Transverse colon (tissue), 4 donors: ENCODE measurements at regions not wholly inside any gene's neighbourhood (a gene's known extent, or its start where the extent isn't known, plus 50 kb on each side); places are given as distances from the start of the nearest gene placed in this dataset.
"Not testable (repeated sequence)": the region's sequence is repeated elsewhere in the genome, so short reads cannot be mapped to it uniquely, and the experiment has no call there.

ENCODE experiments used
- DNase-seq: peaks from one replicate; pipeline ENCODE4 v3.0.0-alpha.2; 2019
- H3K27ac ChIP-seq, 4 donors: fragments of 200-600 bp; sonication (generic); 2 replicates each; pipeline ENCODE4 v1.5.1; 2016 to 2018; ENCODE audit warnings: inconsistent platforms in 4 of 4
- H3K27me3 ChIP-seq: fragments of 200-600 bp; sonication (generic); 2 replicates; pipeline ENCODE4 v1.5.1; 2017; ENCODE audit warnings: inconsistent platforms
- H3K36me3 ChIP-seq, 4 donors: fragments of 200-600 bp; sonication (generic); 2 replicates each; pipeline ENCODE4 v1.5.1; 2017 to 2019; ENCODE audit warnings: inconsistent platforms in 4 of 4
- H3K4me1 ChIP-seq, 4 donors: fragments of 200-600 bp; sonication (generic); 2 replicates each; pipeline ENCODE4 v1.5.1; 2017 to 2020; ENCODE audit warnings: inconsistent platforms in 4 of 4
- H3K4me3 ChIP-seq, 4 donors: fragments of 200-600 bp; sonication (generic); 1 replicate in 1 of 4; 2 replicates in 3 of 4; pipeline versions ENCODE4 v1.5.1 to v1.6.1; 2017 to 2019; ENCODE audit warnings: inconsistent platforms in 4 of 4
- H3K9me3 ChIP-seq, 2 donors: fragments of 200-600 bp; sonication (generic); 2 replicates each; pipeline ENCODE4 v1.5.1; 2017 to 2019; ENCODE audit warnings: inconsistent platforms in 2 of 2
- EP300 ChIP-seq: sonication (generic); formaldehyde crosslinking; IDR thresholded peaks from one replicate; pipeline ENCODE4 v1.6.1; 2017; ENCODE audit warnings: antibody characterized with exemption, low read depth
- POLR2A ChIP-seq: fragments of 450-650 bp; IDR thresholded peaks from one replicate; pipeline ENCODE4 v1.6.1; 2016; ENCODE audit warnings: antibody characterized with exemption, mild to moderate bottlenecking, moderate library complexity
- POLR2AphosphoS5 ChIP-seq, 3 donors: sonication (generic); formaldehyde crosslinking; IDR thresholded peaks; one replicate each; pipeline ENCODE4 v1.6.1; 2016; ENCODE audit warnings: antibody characterized with exemption in 3 of 3
- WGBS, 2 donors: methylation state at CpG; one replicate each; pipeline ENCODE4 v1.1.5; 2018; ENCODE audit warnings: low coverage in 1 of 2; 5-methylcytosine and 5-hydroxymethylcytosine counted together
- in situ Hi-C, 4 donors: fragments of 200-750 bp; cut with MboI; loops; one replicate each; pipeline versions ENCODE4 v1.15.0 to v1.15.1; 2017; ENCODE audit warnings: low sequenced_read_pairs in 3 of 4, low pct_ligation_motif_present in 1 of 4, low pct_unique_long_range_greater_than_20kb in 1 of 4
- intact Hi-C: fragments of 100-400 bp; cut with DNase I; formaldehyde crosslinking; loops from one replicate; pipeline ENCODE4 v1.15.1; 2023; ENCODE audit warnings: low total_unique reads
- TF ChIP-seq, protein P1 (sequence below), 5 experiments: fragments of 200-600 bp in 3 of 5; fragments of 450-650 bp in 2 of 5; sonication (generic) in 3 of 5; IDR thresholded peaks; 1 replicate in 2 of 5; 2 replicates in 3 of 5; pipeline ENCODE4 v1.5.1; 2016 to 2017; ENCODE audit warnings: antibody characterized with exemption in 5 of 5, inconsistent platforms in 3 of 5, mild to moderate bottlenecking in 2 of 5, moderate library complexity in 1 of 5

DNA sequence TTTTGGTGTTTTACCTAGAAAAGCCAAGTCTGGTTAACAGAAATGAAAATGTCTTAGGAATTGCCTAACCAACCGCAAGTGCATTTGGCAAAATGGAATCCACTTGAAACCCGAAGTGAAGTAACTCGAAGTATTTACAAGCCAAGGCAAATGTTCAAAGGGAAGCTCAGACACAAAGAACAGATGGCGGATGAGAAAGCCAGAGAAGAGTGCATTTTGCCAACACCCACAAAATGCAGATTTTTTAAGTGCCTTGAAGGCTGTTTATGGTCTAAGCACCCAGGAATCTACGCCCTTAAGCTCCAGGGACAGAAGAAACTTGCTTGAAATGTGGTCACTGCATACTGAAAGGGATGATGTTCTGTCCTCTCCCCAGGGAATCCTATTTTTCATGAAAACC, 70.0 kb upstream of the TBXT start:
- Histone ChIP-seq H3K9me3 (no peaks in the 10 kb centered on the region), H3K4me3 (no peak overlapping the region), H3K27me3 (peaks cover 9% of the 10 kb centered on the region), H3K36me3 (no peaks in the 10 kb centered on the region), H3K4me1 (no peaks in the 10 kb centered on the region), H3K27ac (no peak overlapping the region)
- 61 to 72% methylated on average over 3 to 5 of the region's 5 CpGs for WGBS, 2 donors
- no peak for DNase-seq
- intact Hi-C loops (no loop called here), in situ Hi-C loops (no loop called here)
- TF ChIP-seq, protein P1, sequence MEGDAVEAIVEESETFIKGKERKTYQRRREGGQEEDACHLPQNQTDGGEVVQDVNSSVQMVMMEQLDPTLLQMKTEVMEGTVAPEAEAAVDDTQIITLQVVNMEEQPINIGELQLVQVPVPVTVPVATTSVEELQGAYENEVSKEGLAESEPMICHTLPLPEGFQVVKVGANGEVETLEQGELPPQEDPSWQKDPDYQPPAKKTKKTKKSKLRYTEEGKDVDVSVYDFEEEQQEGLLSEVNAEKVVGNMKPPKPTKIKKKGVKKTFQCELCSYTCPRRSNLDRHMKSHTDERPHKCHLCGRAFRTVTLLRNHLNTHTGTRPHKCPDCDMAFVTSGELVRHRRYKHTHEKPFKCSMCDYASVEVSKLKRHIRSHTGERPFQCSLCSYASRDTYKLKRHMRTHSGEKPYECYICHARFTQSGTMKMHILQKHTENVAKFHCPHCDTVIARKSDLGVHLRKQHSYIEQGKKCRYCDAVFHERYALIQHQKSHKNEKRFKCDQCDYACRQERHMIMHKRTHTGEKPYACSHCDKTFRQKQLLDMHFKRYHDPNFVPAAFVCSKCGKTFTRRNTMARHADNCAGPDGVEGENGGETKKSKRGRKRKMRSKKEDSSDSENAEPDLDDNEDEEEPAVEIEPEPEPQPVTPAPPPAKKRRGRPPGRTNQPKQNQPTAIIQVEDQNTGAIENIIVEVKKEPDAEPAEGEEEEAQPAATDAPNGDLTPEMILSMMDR (IDR thresholded peaks at IDR 0.05) = no peak
- TF ChIP-seq POLR2AphosphoS5 (IDR thresholded peaks at IDR 0.05) (no peak), EP300 (no peak), POLR2A (no peak)

DNA sequence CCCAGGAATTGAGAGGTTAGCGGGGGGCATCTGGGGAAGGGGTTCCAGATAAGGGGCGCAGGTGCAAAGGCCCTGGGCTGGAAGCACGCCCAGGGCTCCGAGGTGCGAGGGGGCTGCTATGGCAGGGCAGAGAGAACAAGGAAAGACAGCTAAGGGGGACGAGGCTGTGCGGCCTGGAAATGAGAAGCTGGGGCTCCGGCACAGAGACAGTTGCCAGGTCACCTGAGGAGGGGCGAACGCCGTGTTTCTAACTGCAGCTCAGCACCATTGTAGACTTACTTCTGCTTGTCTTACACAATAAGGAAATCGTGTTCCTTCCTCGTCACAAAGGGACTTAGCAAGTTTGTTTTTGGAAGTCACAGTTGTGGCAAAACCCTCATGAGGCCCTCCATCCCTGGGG, 68.9 kb upstream of the TBXT start:
- in situ Hi-C loops = no loop called here
- TF ChIP-seq, protein P1 (IDR thresholded peaks at IDR 0.05) = no peak
- TF ChIP-seq POLR2A (no peak), EP300 (no peak)
- intact Hi-C loops = no loop called here

DNA sequence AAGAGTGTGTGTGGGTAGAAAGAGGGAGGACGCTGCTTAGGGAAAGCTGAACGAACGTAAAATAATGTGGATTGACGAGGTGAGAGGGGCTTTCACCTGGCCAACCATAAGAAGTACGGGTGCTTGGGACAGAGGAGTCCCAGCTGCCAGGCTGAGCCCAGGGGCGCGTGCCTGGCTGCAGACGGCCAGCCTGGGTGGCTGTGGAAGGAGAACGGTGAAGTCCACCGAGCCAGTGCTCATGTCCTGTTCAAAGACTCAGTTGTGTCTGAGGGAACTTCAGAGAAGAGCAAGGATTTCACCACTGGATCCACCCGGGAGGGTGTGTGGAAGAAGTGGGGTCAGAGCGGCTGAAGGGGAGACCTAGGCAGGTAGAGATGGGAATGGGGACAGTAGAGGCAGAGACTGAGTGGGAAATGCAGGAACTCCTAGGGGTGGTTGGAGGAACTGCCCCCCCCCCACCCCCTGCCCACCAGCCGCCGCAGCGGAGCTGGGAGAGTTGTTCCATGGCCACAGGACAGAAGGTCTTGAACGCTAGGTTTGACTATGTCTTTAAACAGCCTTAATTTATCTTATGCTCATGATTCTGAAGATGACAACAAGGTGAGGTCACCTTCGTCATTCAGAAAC, 68.1 kb upstream of the TBXT start:
- TF ChIP-seq EP300 = no peak
- TF ChIP-seq, protein P1 (IDR thresholded peaks at IDR 0.05) = no peak
- in situ Hi-C loops (no loop called here), intact Hi-C loops (no loop called here)
- peaks cover 4% of the 10 kb centered on the region for H3K27me3 ChIP-seq
- no peak for DNase-seq
- no peaks in the 10 kb centered on the region for H3K9me3 ChIP-seq
- WGBS, 2 donors = 81% methylated on average over 7 to 17 of the region's 17 CpGs
- no peak overlapping the region for H3K27ac ChIP-seq
- H3K4me1 ChIP-seq = no peaks in the 10 kb centered on the region
- no peaks in the 10 kb centered on the region for H3K36me3 ChIP-seq
- no peak overlapping the region for H3K4me3 ChIP-seq

More for the DNA sequence above, 68.9 kb upstream of the TBXT start:
- DNase-seq = no peak
- Histone ChIP-seq H3K27me3 (peaks cover 4% of the 10 kb centered on the region), H3K4me1 (no peaks in the 10 kb centered on the region), H3K4me3 (no peak overlapping the region), H3K36me3 (no peaks in the 10 kb centered on the region), H3K9me3 (no peaks in the 10 kb centered on the region), H3K27ac (no peak overlapping the region)
- WGBS, 2 donors = 74 to 92% methylated on average over 2 to 13 of the region's 13 CpGs

DNA sequence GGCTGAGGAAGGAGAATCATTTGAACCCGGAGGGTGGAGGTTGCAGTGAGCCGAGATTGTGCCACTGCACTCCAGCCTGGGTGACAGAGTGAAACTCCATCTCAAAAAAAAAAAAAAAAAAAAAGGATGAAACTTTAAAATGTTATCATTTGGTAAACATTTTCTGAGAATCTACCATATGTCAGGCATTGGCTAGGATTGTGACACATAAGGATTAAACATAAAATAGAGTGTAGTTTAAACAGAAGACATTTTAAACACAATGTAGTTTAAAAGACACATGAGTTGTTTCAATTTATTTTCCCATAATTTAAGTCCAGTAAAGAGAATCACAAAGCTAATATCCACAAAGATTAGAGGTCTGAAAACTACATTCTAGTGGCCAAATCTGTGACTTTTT, 63.5 kb upstream of the TBXT start:
- H3K9me3 ChIP-seq, DNase-seq, H3K4me3 ChIP-seq, H3K4me1 ChIP-seq, intact Hi-C loops, in situ Hi-C loops, H3K36me3 ChIP-seq, H3K27ac ChIP-seq: not testable (repeated sequence)
- WGBS, 2 donors = 80 to 100% methylated on average over 1 to 2 of the region's 2 CpGs
- peaks cover 25% of the 10 kb centered on the region for H3K27me3 ChIP-seq

DNA sequence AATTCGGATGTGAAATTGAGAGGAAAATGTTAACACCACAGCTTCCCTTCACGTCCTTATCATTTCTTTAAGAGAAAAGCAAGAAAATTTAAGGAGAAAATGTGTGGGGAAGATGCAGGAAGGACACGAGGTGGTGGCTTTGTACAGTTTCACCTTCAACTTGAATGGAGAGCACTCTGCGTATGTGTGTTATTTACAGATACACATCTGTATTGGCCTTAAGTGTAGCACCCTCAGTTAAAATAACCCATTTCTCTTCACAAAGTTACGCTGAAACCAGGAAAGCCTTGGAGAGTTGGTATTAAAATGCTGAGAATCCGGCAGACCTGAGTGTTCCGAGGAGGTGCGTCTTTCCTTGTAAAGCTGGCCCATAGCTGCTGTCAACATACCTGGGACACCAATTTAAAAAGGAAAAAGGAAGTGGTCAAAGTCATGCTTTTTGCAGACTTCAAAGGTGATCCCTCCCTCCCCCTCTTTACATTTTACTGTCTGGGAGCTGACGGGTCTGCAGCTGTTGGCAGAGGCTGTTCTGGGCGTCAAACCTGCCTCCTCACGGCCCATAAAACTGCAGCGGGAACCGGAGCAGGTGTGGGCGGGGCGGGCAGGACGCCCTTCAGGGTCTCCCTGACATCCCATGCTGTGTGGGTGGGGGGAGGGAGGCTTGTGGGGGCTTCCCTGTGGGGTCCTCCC, 61.3 kb upstream of the TBXT start:
- intact Hi-C loops = no loop called here
- H3K27me3 ChIP-seq = peaks cover 26% of the 10 kb centered on the region
- TF ChIP-seq POLR2A (no peak), EP300 (no peak), POLR2AphosphoS5 (IDR thresholded peaks at IDR 0.05) (no peak)
- TF ChIP-seq, protein P1 (IDR thresholded peaks at IDR 0.05) = no peak
- DNase-seq = no peak
- 26 to 34% methylated on average over 4 to 14 of the region's 16 CpGs for WGBS, 2 donors
- no peaks in the 10 kb centered on the region for H3K4me1 ChIP-seq
- in situ Hi-C loops = no loop called here
- H3K9me3 ChIP-seq = no peaks in the 10 kb centered on the region
- H3K4me3 ChIP-seq = no peak overlapping the region
- H3K27ac ChIP-seq = no peak overlapping the region
- no peaks in the 10 kb centered on the region for H3K36me3 ChIP-seq
